ENCODE measurements at regions not wholly inside any gene's neighbourhood (a gene's known extent, or its start where the extent isn't known, plus 50 kb on each side); places are given as distances from the start of the nearest gene placed in this dataset.

DNA sequence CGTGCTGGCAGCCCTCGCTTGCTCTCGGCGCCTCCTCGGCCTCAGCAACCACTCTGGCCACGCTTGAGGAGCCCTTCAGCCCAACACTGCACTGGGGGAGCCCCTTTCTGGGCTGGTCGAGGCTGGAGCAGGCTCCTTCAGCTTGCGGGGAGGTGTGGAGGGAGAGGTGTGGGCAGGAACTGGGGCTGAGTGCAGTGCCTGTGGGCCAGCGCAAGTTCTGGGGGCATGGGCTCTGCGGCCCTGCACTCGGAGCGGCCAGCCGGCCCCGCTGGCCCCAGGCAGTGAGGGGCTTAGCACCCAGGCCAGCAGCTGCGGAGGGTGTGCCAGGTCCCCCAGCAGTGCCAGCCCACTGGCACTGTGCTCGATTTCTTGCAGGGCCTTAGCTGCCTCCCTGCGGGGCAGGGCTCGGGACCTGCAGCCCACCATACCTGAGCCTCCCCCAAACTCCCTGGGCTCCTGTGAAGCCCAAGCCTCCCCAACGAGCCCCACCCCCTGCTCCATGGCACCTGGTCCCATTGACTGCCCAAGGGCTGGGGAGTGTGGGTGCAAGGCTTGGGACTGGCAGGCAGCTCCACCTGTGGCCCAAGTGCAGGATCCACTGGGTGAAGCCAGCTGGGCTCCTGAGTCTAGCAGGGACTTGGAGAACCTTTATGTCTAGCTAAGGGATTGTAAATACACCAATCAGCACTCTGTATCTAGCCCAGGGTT lies 556.8 kb downstream of the GABRG1 start:
- Histone ChIP-seq H3K4me3 (no peak overlapping the region), H3K27ac (no peak overlapping the region), H3K4me1 (ENCODE audit: insufficient read depth) (no peaks in the 10 kb centered on the region), H3K27me3 (no peaks in the 10 kb centered on the region), H3K9me3 (no peaks in the 10 kb centered on the region), H3K36me3 (no peaks in the 10 kb centered on the region)
- TF ChIP-seq EP300 (IDR thresholded peaks at IDR 0.05) (no peak), POLR2A (IDR thresholded peaks at IDR 0.05) (no peak)
- TF ChIP-seq, protein P1, sequence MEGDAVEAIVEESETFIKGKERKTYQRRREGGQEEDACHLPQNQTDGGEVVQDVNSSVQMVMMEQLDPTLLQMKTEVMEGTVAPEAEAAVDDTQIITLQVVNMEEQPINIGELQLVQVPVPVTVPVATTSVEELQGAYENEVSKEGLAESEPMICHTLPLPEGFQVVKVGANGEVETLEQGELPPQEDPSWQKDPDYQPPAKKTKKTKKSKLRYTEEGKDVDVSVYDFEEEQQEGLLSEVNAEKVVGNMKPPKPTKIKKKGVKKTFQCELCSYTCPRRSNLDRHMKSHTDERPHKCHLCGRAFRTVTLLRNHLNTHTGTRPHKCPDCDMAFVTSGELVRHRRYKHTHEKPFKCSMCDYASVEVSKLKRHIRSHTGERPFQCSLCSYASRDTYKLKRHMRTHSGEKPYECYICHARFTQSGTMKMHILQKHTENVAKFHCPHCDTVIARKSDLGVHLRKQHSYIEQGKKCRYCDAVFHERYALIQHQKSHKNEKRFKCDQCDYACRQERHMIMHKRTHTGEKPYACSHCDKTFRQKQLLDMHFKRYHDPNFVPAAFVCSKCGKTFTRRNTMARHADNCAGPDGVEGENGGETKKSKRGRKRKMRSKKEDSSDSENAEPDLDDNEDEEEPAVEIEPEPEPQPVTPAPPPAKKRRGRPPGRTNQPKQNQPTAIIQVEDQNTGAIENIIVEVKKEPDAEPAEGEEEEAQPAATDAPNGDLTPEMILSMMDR (IDR thresholded peaks at IDR 0.05) = no peak
- 82 to 88% (median 84%) methylated on average over 14 to 19 of the region's 19 CpGs for WGBS, 3 donors
- intact Hi-C loops (cut with DNase I) = no loop called here
- no peak for DNase-seq

GRCh38 chr4:45554423-45554822 lies 569.4 kb downstream of the GABRG1 start:
- TF ChIP-seq POLR2A (IDR thresholded peaks at IDR 0.05) (no peak), EP300 (IDR thresholded peaks at IDR 0.05) (no peak)
- TF ChIP-seq, protein P1 (IDR thresholded peaks at IDR 0.05) = no peak
- WGBS, 3 donors = 4 to 10% (median 7%) methylated on average over 1 of the region's 1 CpG
- H3K4me1 ChIP-seq (ENCODE audit: insufficient read depth) = no peaks in the 10 kb centered on the region
- no peak for DNase-seq
- no peak overlapping the region for H3K27ac ChIP-seq
- intact Hi-C loops (cut with DNase I) = no loop called here
- no peak overlapping the region for H3K4me3 ChIP-seq
- no peaks in the 10 kb centered on the region for H3K9me3 ChIP-seq
- no peaks in the 10 kb centered on the region for H3K36me3 ChIP-seq
- no peaks in the 10 kb centered on the region for H3K27me3 ChIP-seq

DNA sequence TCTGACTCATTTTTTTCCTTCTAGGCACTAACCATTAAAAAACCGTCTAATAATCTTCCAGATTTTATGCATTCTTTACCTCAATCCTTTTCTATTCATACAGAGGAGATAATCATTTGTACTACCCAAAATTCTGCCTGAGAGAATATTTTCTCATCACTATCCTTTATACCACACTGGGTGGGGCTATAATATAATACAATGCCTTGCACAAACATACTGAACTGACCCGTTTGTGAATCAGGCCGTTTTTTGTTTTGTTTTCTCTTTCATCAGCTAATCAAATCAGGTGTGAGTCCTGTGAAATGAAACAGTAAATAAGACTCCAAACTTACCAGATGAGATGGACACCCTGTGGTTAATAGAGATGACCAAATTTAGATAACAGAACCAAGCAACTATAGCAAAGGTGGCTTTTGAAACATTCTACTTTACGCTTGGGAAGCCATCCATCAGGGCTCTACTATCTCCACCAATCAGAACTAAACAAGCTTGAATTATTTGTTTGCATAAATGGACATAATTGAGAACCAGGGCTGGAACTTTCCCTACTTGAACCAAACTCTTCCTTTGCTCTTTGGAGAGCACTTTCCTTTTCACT lies 573.0 kb downstream of the GABRG1 start:
- TF ChIP-seq, protein P1 (IDR thresholded peaks at IDR 0.05) = no peak
- TF ChIP-seq EP300 (IDR thresholded peaks at IDR 0.05) = no peak
- no peak for TF ChIP-seq POLR2A (IDR thresholded peaks at IDR 0.05)
- Histone ChIP-seq H3K4me1 (ENCODE audit: insufficient read depth) (no peaks in the 10 kb centered on the region), H3K27ac (no peak overlapping the region), H3K36me3 (no peaks in the 10 kb centered on the region), H3K4me3 (no peak overlapping the region), H3K9me3 (no peaks in the 10 kb centered on the region), H3K27me3 (no peaks in the 10 kb centered on the region)
- WGBS, 3 donors = 40 to 51% (median 43%) methylated on average over 4 of the region's 4 CpGs
- intact Hi-C loops (cut with DNase I) = no loop called here
- DNase-seq = no peak

DNA sequence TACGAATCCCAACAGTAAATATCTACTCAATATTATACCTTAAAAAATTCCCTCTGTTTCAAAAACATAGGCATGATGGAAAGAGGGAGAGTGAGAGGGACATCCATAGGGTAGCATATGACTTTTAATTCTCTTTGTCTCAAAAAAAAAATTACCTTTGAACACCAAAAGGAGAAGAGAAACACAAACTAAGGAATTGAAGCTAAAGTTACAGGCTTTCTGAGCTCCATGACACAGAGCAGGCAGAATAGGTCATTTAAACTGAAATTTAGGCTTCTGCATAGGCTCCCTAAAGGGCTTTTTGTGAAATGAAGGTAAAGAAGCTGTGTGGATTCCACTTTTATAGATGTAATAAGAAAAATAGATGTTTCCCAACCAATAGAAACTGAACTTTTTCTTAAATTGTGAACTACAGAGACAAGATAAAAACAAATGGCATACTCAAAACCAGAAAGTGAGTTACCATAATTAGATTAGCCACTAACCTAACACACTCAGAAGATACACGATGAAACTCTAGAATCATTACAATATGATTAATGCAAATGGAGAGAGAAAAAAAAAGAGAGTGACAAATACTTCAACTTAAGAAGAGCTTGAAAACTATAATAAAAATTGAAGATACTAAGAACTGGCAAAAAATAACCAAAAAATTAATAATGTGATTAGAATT lies 584.6 kb downstream of the GABRG1 start:
- intact Hi-C loops (cut with DNase I) = no loop called here
- no peaks in the 10 kb centered on the region for H3K27me3 ChIP-seq
- DNase-seq = no peak
- 82 to 88% (median 86%) methylated on average over 2 of the region's 2 CpGs for WGBS, 3 donors
- H3K4me3 ChIP-seq = no peak overlapping the region
- H3K27ac ChIP-seq = no peak overlapping the region
- no peaks in the 10 kb centered on the region for H3K9me3 ChIP-seq
- H3K4me1 ChIP-seq (ENCODE audit: insufficient read depth) = no peaks in the 10 kb centered on the region
- TF ChIP-seq, protein P1 (IDR thresholded peaks at IDR 0.05) = no peak
- no peak for TF ChIP-seq POLR2A (IDR thresholded peaks at IDR 0.05)
- TF ChIP-seq EP300 (IDR thresholded peaks at IDR 0.05) = no peak
- H3K36me3 ChIP-seq = no peaks in the 10 kb centered on the region
